NCI-H524 treated with DMSO at 0.1 percent for 48 hours (cell line): ENCODE measurements at regions not wholly inside any gene's neighbourhood (a gene's known extent, or its start where the extent isn't known, plus 50 kb on each side); places are given as distances from the start of the nearest gene placed in this dataset.
A peak's percentile ranks its signal among the peaks of the same experiment; 100 is the strongest.
"Not testable (repeated sequence)": the region's sequence is repeated elsewhere in the genome, so short reads cannot be mapped to it uniquely, and the experiment has no call there.

ENCODE experiments used
- DNase-seq: peaks from one replicate; lab custom pipeline; 2025; lab: John Stamatoyannopoulos, UW

- no peak for DNase-seq
These were observed 679.7 kb upstream of the AUTS2 start for GRCh38 chr7:68918621-68919020.

- DNase-seq: no peak
These were observed 675.4 kb upstream of the AUTS2 start for GRCh38 chr7:68922850-68923249.

GRCh38 chr7:68925241-68925640 is 673.0 kb upstream of the AUTS2 start:
- no peak for DNase-seq

- no peak for DNase-seq
These were observed 668.5 kb upstream of the AUTS2 start for GRCh38 chr7:68929781-68930261.

GRCh38 chr7:68936471-68937035 is 661.7 kb upstream of the AUTS2 start:
- DNase-seq: no peak

- DNase-seq: no peak
These were observed 660.1 kb upstream of the AUTS2 start for GRCh38 chr7:68938151-68938550.

GRCh38 chr7:68943786-68944185 is 654.5 kb upstream of the AUTS2 start:
- no peak for DNase-seq

- DNase-seq: no peak
These were observed 642.6 kb upstream of the AUTS2 start for GRCh38 chr7:68955656-68956055.

- DNase-seq: peak; percentile 90
These were observed 639.7 kb upstream of the AUTS2 start for GRCh38 chr7:68958571-68958970.

GRCh38 chr7:68963552-68963951 is 634.7 kb upstream of the AUTS2 start:
- DNase-seq: no peak

- DNase-seq: peak; percentile 7
These were observed 634.2 kb upstream of the AUTS2 start for GRCh38 chr7:68964060-68964459.

GRCh38 chr7:68965351-68965750 is 632.9 kb upstream of the AUTS2 start:
- DNase-seq: no peak

- no peak for DNase-seq
These were observed 630.7 kb upstream of the AUTS2 start for GRCh38 chr7:68967598-68967997.

GRCh38 chr7:68969571-68969970 is 628.7 kb upstream of the AUTS2 start:
- DNase-seq: no peak

GRCh38 chr7:68971634-68972340 is 626.5 kb upstream of the AUTS2 start:
- no peak for DNase-seq

- DNase-seq: no peak
These were observed 620.8 kb upstream of the AUTS2 start for GRCh38 chr7:68977385-68978055.

GRCh38 chr7:68978710-68979109 is 619.6 kb upstream of the AUTS2 start:
- DNase-seq: no peak

- no peak for DNase-seq
These were observed 618.3 kb upstream of the AUTS2 start for GRCh38 chr7:68980011-68980410.

GRCh38 chr7:68980432-68980831 is 617.8 kb upstream of the AUTS2 start:
- not testable (repeated sequence) for DNase-seq

GRCh38 chr7:68984306-68984705 is 614.0 kb upstream of the AUTS2 start:
- no peak for DNase-seq

GRCh38 chr7:68994841-68995240 is 603.4 kb upstream of the AUTS2 start:
- DNase-seq: no peak

- no peak for DNase-seq
These were observed 600.1 kb upstream of the AUTS2 start for GRCh38 chr7:68998136-68998535.

- no peak for DNase-seq
These were observed 595.9 kb upstream of the AUTS2 start for GRCh38 chr7:69002416-69002815.
